Calu3 (cell line): ENCODE measurements at regions not wholly inside any gene's neighbourhood (a gene's known extent, or its start where the extent isn't known, plus 50 kb on each side); places are given as distances from the start of the nearest gene placed in this dataset.
A peak's percentile ranks its signal among the peaks of the same experiment; 100 is the strongest.

ENCODE experiments used
- BruUV-seq: library from RNA; stranded (reverse); fragments of 400-500 nt; replicated peaks from 2 replicates; lab custom pipeline; 2021; lab: Mats Ljungman, UMichigan
- CTCF ChIA-PET: fragments of 300-600 bp; sonication (Branson Sonifier 250); formaldehyde crosslinking; loops from one replicate; lab custom pipeline; 2022; ENCODE audit warnings: antibody characterized with exemption; lab: Charles Lee
- DNase-seq: peaks from one replicate; pipeline ENCODE4 v3.0.0; 2022
- H3K27ac Mint-ChIP-seq: one replicate; pipeline ENCODE4 v1.8.0; 2022; ENCODE audit warnings: mixed read lengths; ENCODE audit not compliant: unreplicated experiment
- H3K27me3 Mint-ChIP-seq: one replicate; pipeline ENCODE4 v1.8.0; 2022; ENCODE audit warnings: mixed read lengths; ENCODE audit not compliant: unreplicated experiment
- H3K36me3 Mint-ChIP-seq: one replicate; pipeline ENCODE4 v1.8.0; 2022; ENCODE audit warnings: mild to moderate bottlenecking, moderate library complexity, mixed read lengths; ENCODE audit not compliant: insufficient read depth, unreplicated experiment
- H3K4me1 Mint-ChIP-seq: one replicate; pipeline ENCODE4 v1.8.0; 2022; ENCODE audit warnings: mild to moderate bottlenecking, low read depth, mixed read lengths; ENCODE audit not compliant: unreplicated experiment
- H3K4me3 Mint-ChIP-seq: one replicate; pipeline ENCODE4 v1.8.0; 2022; ENCODE audit warnings: mild to moderate bottlenecking, low read depth, moderate library complexity, mixed read lengths; ENCODE audit not compliant: unreplicated experiment
- H3K9me3 Mint-ChIP-seq: one replicate; pipeline ENCODE4 v1.8.0; 2022; ENCODE audit warnings: low read depth, mixed read lengths; ENCODE audit not compliant: unreplicated experiment
- intact Hi-C: fragments of 100-400 bp; cut with micrococcal nuclease; formaldehyde crosslinking; loops from one replicate; pipeline ENCODE4 v1.10.0; 2022; ENCODE audit not compliant: unreplicated experiment
- TF ChIP-seq, protein P1 (sequence below): fragments of 200-600 bp; IDR thresholded peaks from one replicate; pipeline ENCODE4 v1.8.0; 2022; ENCODE audit warnings: antibody characterized with exemption; ENCODE audit not compliant: unreplicated experiment

DNA sequence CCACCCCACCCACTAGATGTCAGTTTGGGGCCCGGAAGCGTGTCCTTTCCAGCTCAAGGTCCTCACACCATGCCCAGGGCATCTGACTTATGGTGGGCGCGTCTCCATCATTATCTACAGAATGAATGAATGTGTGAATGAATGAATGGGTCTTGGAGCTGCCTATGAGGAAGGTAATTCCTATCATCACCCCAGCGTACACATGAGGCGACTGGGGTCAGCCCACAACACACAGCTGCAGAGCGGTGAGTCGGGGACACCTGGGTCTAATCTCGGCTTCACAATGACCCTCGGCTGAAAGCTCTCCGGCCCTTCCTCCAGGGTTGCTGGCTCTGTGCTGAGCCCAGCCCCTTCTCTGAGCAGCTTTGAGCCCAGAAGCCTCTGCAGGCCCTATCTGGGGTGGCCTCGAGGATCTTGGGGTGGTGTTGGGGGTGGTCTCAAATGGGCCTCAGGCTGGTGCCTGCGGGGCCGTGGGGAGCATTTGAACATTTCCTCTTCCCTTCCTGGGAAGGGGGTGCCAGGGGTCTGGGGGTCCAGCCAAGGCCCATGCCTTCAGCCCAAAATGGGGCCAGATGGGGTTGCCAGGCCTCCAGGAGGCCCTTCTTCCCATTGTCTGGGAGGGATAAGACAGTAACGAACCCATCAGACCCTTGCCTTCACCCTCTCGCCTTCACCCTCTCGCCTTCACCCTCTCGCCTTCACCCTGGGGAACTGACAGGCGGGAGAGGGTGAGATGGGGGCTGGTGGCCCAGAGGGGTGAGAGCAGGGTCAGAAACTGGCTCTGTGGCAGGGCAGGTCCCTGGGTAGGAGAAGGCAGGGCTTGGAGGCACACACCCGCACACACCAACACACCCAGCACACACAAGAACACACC lies 82.4 kb downstream of the MYEOV start:
- intact Hi-C loops = no loop called here
- no TSS peak for BruUV-seq
- Mint-ChIP-seq H3K27me3 (no peaks in the 10 kb centered on the region), H3K27ac (no peak overlapping the region), H3K4me3 (no peak overlapping the region), H3K9me3 (no peaks in the 10 kb centered on the region), H3K36me3 (peaks cover 54% of the 10 kb centered on the region), H3K4me1 (peaks cover 12% of the 10 kb centered on the region)
- CTCF ChIA-PET = interaction anchor here (0.8 kb wide), 1 partner anchor 12 kb away, joined by 3 read pairs; no protein-coding TSS in a partner anchor
- TF ChIP-seq, protein P1, sequence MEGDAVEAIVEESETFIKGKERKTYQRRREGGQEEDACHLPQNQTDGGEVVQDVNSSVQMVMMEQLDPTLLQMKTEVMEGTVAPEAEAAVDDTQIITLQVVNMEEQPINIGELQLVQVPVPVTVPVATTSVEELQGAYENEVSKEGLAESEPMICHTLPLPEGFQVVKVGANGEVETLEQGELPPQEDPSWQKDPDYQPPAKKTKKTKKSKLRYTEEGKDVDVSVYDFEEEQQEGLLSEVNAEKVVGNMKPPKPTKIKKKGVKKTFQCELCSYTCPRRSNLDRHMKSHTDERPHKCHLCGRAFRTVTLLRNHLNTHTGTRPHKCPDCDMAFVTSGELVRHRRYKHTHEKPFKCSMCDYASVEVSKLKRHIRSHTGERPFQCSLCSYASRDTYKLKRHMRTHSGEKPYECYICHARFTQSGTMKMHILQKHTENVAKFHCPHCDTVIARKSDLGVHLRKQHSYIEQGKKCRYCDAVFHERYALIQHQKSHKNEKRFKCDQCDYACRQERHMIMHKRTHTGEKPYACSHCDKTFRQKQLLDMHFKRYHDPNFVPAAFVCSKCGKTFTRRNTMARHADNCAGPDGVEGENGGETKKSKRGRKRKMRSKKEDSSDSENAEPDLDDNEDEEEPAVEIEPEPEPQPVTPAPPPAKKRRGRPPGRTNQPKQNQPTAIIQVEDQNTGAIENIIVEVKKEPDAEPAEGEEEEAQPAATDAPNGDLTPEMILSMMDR = no peak
- no peak for DNase-seq

DNA sequence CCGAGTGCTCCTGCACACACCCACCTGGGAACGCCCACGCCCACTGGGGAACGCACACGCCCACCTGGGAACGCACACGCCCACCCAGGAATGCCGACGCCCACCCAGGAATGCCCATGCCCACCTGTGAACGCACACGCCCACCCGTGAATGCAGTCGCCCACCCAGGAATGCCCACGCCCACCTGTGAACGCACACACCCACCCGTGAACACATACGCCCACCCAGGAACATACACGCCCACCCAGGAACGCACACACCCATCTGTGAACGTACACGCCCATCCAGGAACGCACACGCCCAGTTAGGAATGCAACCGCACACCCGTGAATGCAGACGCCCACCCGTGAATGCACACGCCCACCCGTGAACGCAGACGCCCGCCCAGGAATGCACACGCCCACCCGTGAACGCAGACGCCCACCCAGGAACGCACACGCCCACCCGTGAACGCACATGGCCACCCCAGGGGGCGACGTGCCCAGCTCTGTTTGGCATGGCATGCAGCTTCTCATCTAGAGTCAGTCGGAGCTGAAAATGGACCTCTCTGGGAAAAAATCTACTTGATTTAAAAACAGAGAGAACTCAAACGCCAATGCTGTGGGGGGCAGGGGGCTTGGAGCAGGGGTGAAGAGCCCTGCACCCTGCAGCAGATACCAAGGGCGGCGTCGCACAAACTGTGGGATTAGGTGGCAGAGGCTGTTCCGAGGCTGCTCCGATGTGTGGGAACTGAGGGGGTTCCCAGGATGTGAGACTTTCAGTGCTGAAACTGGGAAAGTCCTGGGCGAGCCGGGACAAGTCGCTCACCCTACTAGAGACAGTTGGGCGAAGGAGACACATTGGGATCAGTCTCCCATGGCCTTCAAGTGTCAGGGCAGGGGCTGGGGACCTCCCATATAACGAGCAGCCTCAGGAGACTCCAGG lies 83.3 kb downstream of the MYEOV start:
- Mint-ChIP-seq H3K9me3 (no peaks in the 10 kb centered on the region), H3K4me3 (no peak overlapping the region), H3K27me3 (no peaks in the 10 kb centered on the region), H3K4me1 (peaks cover 20% of the 10 kb centered on the region), H3K27ac (peak overlapping the region; percentile 54), H3K36me3 (peaks cover 52% of the 10 kb centered on the region)
- TF ChIP-seq, protein P1 = no peak
- intact Hi-C loops = no loop called here
- no TSS peak for BruUV-seq
- CTCF ChIA-PET = no interaction called here
- no peak for DNase-seq

DNA sequence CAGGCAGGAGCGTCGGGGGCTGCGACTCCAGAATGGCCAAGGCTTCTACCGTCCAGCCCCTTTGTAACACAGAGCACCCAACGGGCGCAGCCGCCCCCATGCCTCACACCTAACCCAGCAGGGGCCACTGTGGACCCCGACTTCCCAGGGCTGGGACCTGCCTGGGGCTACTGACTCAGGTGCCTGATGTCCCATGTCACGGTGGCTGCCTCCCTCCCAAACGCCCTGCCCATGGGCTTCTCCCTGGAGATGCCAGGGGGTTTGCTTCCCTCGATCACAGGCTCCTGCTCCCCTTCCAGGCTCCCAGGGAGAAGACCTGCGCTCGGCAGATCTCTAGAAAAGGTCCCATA lies 84.0 kb downstream of the MYEOV start:
- no peaks in the 10 kb centered on the region for H3K27me3 Mint-ChIP-seq
- TF ChIP-seq, protein P1 = no peak
- peaks cover 20% of the 10 kb centered on the region for H3K4me1 Mint-ChIP-seq
- H3K36me3 Mint-ChIP-seq = peaks cover 47% of the 10 kb centered on the region
- no peaks in the 10 kb centered on the region for H3K9me3 Mint-ChIP-seq
- intact Hi-C loops = no loop called here
- H3K4me3 Mint-ChIP-seq = no peak overlapping the region
- DNase-seq = no peak
- CTCF ChIA-PET = no interaction called here
- BruUV-seq = no TSS peak
- H3K27ac Mint-ChIP-seq = no peak overlapping the region

DNA sequence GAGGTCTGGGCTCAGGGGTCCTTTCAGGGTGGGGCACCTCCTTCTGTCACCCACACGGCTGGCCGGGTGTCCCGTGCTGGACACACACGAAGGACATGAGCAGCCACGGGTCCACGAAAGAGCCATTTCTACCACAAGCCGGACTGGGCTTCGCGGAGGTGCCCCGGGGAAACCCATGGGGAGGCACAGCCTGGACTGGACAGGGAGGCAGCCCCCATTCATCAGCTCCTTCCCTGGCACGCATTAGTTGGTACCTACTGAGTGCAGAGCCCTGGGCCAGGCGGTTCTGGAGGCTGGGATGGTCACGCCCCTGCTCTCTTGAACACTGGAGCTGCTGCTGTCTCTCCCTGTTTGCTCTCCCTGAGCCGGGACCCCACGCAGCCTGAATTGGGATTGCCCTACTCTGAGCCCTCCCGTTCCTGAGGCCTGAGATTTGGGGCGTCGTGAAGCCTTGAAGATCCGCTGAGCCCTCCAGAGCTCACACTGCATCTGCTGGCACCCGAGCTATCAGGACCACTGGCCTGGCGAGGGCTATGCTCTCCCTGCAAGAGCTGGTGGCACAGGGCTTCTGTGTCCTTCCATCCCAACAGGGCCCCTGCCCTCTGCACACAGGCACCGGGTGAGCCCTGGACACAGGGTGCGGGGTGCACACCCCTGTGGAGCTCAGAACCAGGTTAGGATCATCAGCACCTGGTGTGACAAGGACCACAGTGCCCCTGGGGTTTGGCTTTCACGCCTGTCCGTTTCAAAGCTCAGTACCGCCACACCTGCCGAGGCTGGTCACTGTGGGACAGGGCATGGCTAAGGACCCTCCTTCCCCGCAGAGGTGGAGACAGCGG lies 84.6 kb downstream of the MYEOV start:
- H3K4me1 Mint-ChIP-seq = peaks cover 20% of the 10 kb centered on the region
- intact Hi-C loops = no loop called here
- no peaks in the 10 kb centered on the region for H3K9me3 Mint-ChIP-seq
- H3K4me3 Mint-ChIP-seq = no peak overlapping the region
- no peak for DNase-seq
- BruUV-seq = no TSS peak
- CTCF ChIA-PET = no interaction called here
- H3K27me3 Mint-ChIP-seq = no peaks in the 10 kb centered on the region
- H3K36me3 Mint-ChIP-seq = peaks cover 47% of the 10 kb centered on the region
- TF ChIP-seq, protein P1 = no peak
- H3K27ac Mint-ChIP-seq = peak overlapping the region; percentile 11
